Breast epithelium (tissue), 3 donors: ENCODE measurements at regions not wholly inside any gene's neighbourhood (a gene's known extent, or its start where the extent isn't known, plus 50 kb on each side); places are given as distances from the start of the nearest gene placed in this dataset.

Experiments
- POLR2A ChIP-seq: fragments of 450-650 bp; IDR thresholded peaks from one replicate; pipeline ENCODE4 v1.6.1; 2016; ENCODE audit warnings: antibody characterized with exemption, mild to moderate bottlenecking, moderate library complexity
- POLR2AphosphoS5 ChIP-seq, 3 donors: sonication (generic); formaldehyde crosslinking; IDR thresholded peaks; one replicate each; pipeline ENCODE4 v1.6.1; 2017; ENCODE audit warnings: antibody characterized with exemption in 3 of 3
- TF ChIP-seq, protein P1 (sequence below), 3 donors: fragments of 450-650 bp; IDR thresholded peaks; one replicate each; pipeline ENCODE4 v1.5.1; 2016 to 2017; ENCODE audit warnings: antibody characterized with exemption in 3 of 3, mild to moderate bottlenecking in 3 of 3, moderate library complexity in 3 of 3

DNA sequence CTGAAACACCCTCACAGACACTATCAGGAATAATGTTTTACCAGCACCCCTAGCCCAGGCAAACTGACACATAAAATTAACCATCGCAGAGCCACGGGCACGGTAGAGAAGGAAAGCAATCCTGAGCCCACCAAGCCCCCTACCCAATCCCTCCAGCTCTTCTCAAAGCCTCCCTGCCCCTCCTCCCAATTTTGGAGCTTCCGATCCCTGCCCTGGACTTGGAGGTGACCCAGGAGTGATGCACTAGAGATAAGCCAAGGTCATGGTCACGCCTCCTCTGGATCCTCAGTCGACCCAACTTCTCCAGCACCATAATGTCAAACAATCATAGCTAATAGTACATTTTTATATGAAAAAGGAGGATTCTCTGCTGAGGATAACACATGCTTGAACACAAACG, 188.7 kb upstream of the NSMCE3 start:
- TF ChIP-seq, protein P1, sequence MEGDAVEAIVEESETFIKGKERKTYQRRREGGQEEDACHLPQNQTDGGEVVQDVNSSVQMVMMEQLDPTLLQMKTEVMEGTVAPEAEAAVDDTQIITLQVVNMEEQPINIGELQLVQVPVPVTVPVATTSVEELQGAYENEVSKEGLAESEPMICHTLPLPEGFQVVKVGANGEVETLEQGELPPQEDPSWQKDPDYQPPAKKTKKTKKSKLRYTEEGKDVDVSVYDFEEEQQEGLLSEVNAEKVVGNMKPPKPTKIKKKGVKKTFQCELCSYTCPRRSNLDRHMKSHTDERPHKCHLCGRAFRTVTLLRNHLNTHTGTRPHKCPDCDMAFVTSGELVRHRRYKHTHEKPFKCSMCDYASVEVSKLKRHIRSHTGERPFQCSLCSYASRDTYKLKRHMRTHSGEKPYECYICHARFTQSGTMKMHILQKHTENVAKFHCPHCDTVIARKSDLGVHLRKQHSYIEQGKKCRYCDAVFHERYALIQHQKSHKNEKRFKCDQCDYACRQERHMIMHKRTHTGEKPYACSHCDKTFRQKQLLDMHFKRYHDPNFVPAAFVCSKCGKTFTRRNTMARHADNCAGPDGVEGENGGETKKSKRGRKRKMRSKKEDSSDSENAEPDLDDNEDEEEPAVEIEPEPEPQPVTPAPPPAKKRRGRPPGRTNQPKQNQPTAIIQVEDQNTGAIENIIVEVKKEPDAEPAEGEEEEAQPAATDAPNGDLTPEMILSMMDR (IDR thresholded peaks at IDR 0.05): no peak
- TF ChIP-seq POLR2A: no peak
- no peak for TF ChIP-seq POLR2AphosphoS5 (IDR thresholded peaks at IDR 0.05)
